ENCODE measurements at regions not wholly inside any gene's neighbourhood (a gene's known extent, or its start where the extent isn't known, plus 50 kb on each side); places are given as distances from the start of the nearest gene placed in this dataset.
A peak's percentile ranks its signal among the peaks of the same experiment; 100 is the strongest.

DNA sequence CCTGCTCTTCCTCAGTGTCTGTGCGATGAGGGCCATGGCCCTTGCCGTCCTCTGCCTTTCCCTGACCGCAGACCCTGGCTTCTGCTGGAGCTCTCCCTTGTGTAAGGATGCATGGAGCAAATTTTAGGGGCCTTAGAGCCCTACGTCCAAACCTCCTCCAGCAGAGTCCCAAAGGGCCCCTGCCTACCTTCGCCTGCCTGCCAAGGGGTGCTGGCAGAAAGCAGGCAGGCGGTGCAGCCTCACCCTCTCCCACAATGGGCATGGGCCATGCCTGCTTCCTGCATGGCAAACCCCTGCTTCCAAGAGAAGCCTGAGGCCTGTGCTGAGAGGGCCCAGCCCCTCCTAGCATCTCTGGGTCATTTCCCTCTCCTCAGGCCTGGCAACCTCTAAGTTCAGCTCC is 71.3 kb upstream of the FGF3 start:
- H2BK12ac ChIP-seq (ENCODE audit: insufficient read length, low read depth, low read length): no peak overlapping the region
- H4K20me1 ChIP-seq (ENCODE audit: control insufficient read depth, insufficient read depth, insufficient read length): no peaks in the 10 kb centered on the region
- H3K14ac ChIP-seq (ENCODE audit: insufficient read depth, low read length): no peak overlapping the region
- no peak overlapping the region for H2BK20ac ChIP-seq (ENCODE audit: low read depth, low read length, poor library complexity, severe bottlenecking)
- no peak overlapping the region for H3K4ac ChIP-seq (ENCODE audit: low read depth, low read length)
- H3K18ac ChIP-seq (ENCODE audit: insufficient read length, low read depth, low read length): no peak overlapping the region
- H3K79me2 ChIP-seq (ENCODE audit: insufficient read depth, low read length): no peaks in the 10 kb centered on the region
- no peak overlapping the region for H3K23ac ChIP-seq (ENCODE audit: insufficient read length, low read depth, low read length)
- Mint-ChIP-seq H3K27ac (0 out of 7 replicates have a peak overlapping the region, but pooled peaks of 1 of the 3 experiments have one; percentile 55), H3K4me3 (no peak overlapping the region; a peak in 1 of 5 replicates), H3K4me1 (peaks cover 27 to 28% of the 10 kb centered on the region in 2 experiments), H3K36me3 (ENCODE audit: insufficient read depth in 1 of 3, low read depth in 3 of 3) (no peaks in the 10 kb centered on the region), H3K9me3 (no peaks in the 10 kb centered on the region; a peak in 2 of 5 replicates), H3K27me3 (ENCODE audit: low read depth) (peaks cover 50% of the 10 kb centered on the region)
- H3K23me2 ChIP-seq (ENCODE audit: insufficient read length, low read depth, low read length, poor library complexity, severe bottlenecking): no peaks in the 10 kb centered on the region
- TF ChIP-seq, protein P1, sequence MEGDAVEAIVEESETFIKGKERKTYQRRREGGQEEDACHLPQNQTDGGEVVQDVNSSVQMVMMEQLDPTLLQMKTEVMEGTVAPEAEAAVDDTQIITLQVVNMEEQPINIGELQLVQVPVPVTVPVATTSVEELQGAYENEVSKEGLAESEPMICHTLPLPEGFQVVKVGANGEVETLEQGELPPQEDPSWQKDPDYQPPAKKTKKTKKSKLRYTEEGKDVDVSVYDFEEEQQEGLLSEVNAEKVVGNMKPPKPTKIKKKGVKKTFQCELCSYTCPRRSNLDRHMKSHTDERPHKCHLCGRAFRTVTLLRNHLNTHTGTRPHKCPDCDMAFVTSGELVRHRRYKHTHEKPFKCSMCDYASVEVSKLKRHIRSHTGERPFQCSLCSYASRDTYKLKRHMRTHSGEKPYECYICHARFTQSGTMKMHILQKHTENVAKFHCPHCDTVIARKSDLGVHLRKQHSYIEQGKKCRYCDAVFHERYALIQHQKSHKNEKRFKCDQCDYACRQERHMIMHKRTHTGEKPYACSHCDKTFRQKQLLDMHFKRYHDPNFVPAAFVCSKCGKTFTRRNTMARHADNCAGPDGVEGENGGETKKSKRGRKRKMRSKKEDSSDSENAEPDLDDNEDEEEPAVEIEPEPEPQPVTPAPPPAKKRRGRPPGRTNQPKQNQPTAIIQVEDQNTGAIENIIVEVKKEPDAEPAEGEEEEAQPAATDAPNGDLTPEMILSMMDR (conservative IDR thresholded peaks at IDR 0.05): no peak
- no CpG with 5 or more reads among the region's 6 CpGs for WGBS (ENCODE audit: extremely low coverage, insufficient read length, low lambda C conversion rate)
- no peak overlapping the region for H2AFZ ChIP-seq (ENCODE audit: low read length)
- no peaks in the 10 kb centered on the region for H3K79me1 ChIP-seq (ENCODE audit: insufficient read depth, low read depth, low read length, poor library complexity, severe bottlenecking)
- H3K9ac ChIP-seq (ENCODE audit: extremely low read depth, insufficient read length, low read length): no peak overlapping the region
- peaks cover 3% of the 10 kb centered on the region; the same call in 1 of the 2 replicates for H3K4me1 ChIP-seq (ENCODE audit: insufficient read depth, low read length)
- no peak overlapping the region for H2AK5ac ChIP-seq (ENCODE audit: insufficient read length, low read length)
- H3K56ac ChIP-seq (ENCODE audit: insufficient read length, low read depth, low read length): no peak overlapping the region
- no peak overlapping the region for H3K27ac ChIP-seq (ENCODE audit: insufficient read length, low read depth, low read length)
- H3T11ph ChIP-seq (ENCODE audit: low read length): no peak overlapping the region
- no peak overlapping the region for H3K4me2 ChIP-seq (ENCODE audit: insufficient read depth, insufficient read length, low read length)
- H3K9me3 ChIP-seq (ENCODE audit: control insufficient read depth, low read depth, low read length): no peaks in the 10 kb centered on the region
- no peak overlapping the region for H2BK15ac ChIP-seq (ENCODE audit: low read depth, low read length)
- H2BK120ac ChIP-seq (ENCODE audit: low read depth, low read length, poor library complexity, severe bottlenecking): no peak overlapping the region
- DNase-seq: no peak
- H3K27me3 ChIP-seq (ENCODE audit: insufficient read depth, low read length): no peaks in the 10 kb centered on the region; the same call in 1 of the 2 replicates
- H2BK5ac ChIP-seq (ENCODE audit: insufficient read length, low read length): no peak overlapping the region
- no peak overlapping the region for H4K91ac ChIP-seq (ENCODE audit: insufficient read length, low read depth, low read length)
- H4K5ac ChIP-seq (ENCODE audit: insufficient read length, low read depth, low read length): no peak overlapping the region
- H4K8ac ChIP-seq (replicated peaks; ENCODE audit: insufficient read length, low read depth, low read length): no peak overlapping the region
